NCI-H2081 treated with DMSO at 0.1 percent for 48 hours (cell line): ENCODE measurements at regions not wholly inside any gene's neighbourhood (a gene's known extent, or its start where the extent isn't known, plus 50 kb on each side); places are given as distances from the start of the nearest gene placed in this dataset.
"Not testable (repeated sequence)": the region's sequence is repeated elsewhere in the genome, so short reads cannot be mapped to it uniquely, and the experiment has no call there.

Experiments used
- DNase-seq: peaks from one replicate; lab custom pipeline; 2025; lab: John Stamatoyannopoulos, UW

DNA sequence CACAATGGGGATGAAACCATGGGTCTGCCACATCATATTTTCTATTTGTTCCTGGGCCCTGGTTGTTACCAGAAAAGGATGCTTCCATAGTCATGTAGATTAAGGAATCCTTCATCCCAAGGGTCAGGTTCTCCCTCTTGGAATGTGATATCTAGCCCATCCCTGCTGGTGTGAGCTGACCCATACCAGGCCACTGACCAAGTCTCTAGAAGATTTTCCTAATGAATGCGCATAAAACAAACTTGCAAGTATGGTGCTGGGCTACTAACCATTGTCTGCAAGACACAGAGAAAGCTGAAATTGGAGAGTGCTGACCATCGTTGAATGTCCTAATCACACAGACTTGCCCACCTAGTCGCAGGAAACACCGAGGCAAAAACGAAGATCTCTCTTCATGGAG lies 972.6 kb downstream of the EFNA5 start:
- DNase-seq: no peak

DNA sequence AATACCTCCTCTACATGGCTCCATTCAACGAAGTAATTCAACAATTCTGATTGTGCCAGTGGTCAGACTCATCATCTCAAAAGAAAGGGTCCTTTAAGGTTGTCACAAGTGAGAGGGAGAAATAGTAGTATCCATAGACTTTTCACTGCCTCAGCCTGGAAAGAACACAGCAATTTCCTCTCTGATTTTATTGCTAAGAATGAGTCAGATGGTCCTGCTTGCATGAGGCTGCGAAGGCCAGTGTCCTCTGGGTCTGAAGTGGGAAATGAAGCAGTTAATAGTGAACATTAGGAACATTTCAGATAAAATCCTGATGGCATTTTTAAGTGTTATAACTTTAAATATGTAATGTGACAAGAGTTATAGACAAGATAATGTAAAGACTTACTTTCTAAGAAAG lies 979.0 kb downstream of the EFNA5 start:
- no peak for DNase-seq

DNA sequence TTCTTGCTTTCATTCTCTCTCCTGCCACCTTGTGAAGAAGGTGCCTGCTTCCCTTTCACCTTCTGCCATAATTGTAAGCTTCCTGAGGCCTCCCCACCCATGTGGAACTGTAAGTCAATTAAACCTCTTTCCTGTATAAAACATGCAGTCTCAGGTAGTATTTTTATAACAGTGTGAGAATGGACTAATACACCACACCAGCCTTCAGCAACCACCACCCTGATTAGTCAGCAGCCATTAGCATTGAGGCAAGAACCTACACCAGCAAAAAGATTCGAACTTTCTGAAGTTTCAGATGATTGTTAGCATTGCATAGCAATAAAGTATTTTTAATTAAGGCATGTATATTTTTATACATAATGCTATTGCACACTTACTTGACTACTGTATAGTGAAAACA lies 980.2 kb downstream of the EFNA5 start:
- no peak for DNase-seq

DNA sequence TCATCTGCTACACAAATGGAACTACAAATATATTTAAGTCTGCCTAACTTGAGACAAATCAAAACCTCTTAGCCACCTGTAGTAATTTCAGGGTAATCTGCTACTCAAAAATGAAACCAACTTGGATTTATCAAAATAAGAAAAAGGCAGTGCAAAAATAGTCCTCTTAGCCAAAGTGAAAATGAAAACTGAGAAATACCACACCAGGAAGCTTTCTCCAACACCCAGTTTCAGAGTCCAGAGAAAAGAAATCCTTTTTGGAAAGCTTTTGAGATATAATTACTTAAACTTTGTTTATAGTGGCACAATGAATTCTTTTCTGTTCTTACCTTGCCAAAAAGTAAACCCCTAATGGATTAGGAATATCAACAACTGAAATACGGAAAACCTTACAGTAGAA lies 990.4 kb downstream of the EFNA5 start:
- DNase-seq: no peak

DNA sequence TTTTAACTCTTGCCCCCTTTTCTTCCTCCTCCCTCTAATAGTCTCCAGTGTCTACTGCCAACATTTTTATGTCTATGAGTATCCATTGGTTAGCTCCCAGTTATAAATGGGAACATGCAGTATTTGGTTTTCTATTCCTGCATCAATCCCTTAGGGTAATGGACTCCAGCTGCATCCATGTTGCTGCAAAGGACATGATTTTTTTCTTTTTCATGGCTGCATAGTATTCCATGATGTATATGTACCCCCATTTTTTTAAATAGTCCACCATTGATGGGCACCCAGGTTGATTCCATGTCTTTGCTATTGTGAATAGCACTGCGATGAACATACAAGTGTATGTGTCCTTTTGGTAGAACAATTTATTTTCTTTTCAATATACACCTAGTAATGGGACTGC lies 993.7 kb downstream of the EFNA5 start:
- no peak for DNase-seq

DNA sequence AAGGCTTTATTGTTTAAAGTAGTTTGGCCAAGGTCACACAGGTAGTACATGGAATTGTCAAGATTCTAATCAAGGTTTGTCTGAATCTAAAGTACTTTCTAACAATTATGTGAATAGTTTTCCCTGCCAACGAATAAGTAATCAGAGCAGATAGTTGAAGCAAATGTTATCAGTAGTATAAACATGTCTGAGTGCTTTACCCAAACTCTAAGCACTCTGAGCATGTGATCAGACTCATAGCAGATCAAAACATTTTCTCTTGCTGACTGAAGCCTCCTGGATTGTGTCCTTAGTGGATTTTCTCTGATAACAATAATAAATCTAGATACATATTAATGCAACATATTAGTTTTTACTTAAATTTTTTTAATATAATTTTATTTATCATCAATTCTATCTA lies 995.0 kb downstream of the EFNA5 start:
- no peak for DNase-seq

DNA sequence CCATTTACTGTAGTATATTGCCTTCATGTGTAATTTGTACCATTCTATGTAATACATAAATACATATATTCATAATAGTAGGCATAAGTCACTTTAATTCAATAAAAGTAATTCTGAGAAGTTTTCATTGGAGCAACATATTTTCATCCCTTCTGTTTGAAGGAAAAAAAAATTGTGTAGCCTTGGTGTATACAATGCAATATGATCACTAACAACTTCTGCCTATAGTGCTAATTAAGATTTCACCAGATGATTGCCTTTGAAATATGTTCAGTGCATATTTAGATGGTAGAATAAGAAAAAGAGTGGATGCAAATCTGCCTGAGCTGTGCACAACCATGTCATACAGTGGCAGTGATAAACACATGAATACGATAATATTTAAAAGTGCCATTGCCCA lies 996.8 kb downstream of the EFNA5 start:
- DNase-seq: no peak

DNA sequence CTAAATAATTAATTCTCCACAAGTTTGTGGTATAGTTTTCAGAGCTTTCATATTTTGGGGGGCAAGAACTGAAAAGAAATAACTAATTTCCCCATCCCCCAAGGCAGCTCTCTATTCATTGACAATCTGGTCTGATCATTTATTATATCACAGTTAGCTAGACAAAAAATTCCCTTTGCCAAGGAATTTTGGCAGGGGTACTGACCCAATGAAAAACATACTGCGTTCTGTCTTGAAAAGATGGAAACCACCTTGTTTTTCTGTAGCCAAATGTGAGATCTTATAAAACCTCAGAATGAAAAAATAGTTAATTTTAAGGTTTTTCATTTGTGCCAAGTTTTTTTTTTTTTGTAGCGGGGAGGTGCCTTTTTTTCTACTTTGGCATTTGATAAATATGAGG lies 1008.9 kb downstream of the EFNA5 start:
- DNase-seq: no peak

DNA sequence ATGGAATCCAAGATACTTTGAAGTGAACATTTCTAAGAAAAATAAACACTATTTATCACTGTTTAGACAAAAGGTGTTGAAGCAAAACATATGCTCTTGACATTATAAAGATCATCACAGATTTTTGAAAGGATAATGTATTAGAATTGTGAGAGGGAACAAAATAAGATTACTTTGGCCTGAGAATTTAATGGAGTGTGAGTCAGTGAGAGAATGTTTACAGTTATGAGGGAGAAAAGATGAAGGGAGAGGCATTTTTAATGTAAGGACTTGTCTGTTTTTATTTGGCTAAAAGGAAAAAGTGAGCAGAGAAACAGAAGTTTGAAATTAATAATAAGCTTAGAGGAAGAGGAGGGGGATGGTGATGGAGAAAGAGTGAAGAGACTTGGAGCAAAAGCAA lies 1010.1 kb downstream of the EFNA5 start:
- no peak for DNase-seq

DNA sequence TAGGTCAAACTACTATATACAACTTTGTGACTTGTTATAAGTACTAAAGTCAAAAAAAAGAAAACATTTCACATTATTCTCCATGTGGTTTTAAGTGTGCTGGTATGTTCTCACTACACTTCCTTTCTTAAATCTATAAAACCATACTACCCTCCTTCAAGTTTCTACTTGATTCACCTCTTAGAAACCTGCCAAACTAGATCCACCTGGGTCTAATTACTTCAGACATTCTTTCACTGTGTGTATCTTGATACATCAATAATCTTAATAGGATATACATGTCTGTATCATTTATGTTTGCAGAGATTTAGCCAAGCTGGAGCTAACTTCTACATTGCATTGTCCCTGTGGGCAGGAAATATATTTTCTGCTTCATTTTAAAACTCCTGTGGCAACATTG lies 1012.6 kb downstream of the EFNA5 start:
- DNase-seq: no peak

DNA sequence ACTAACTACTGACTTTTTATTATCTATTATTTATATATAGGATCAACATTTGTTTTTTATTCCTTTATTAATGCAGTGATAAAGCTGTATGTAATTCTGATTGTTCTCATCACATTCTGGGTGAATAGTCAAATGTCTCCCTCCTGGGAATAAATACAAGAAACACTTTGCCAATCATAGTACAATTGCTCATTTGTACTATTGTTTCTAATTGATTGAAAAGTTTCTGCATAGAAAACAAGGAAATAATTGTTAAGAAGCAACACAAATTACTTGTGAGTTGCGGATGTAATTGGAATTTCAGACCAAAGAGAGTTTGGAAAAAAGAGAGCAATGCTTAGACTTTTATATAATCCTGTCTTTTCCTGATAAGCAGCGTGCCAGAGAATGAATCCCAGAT lies 1013.9 kb downstream of the EFNA5 start:
- DNase-seq: no peak

DNA sequence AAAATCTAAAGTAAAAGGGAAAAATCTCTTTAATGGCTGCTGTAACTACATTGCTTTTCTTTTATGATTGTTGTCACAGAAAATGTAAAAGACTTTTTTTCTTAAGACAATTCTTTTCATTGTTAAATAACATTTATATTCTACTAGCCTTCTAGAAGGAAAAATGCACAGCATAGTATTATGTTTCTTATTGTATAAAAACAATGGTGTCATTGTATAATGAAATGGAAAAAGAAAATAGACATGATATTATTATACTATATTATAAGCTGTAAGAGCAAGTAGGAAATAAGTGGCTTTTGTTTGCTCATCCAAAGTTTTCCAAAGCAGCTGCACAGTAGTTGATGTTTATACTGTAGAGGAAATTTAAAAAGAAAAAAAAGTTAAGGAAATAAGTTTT lies 1021.7 kb downstream of the EFNA5 start:
- DNase-seq: no peak

DNA sequence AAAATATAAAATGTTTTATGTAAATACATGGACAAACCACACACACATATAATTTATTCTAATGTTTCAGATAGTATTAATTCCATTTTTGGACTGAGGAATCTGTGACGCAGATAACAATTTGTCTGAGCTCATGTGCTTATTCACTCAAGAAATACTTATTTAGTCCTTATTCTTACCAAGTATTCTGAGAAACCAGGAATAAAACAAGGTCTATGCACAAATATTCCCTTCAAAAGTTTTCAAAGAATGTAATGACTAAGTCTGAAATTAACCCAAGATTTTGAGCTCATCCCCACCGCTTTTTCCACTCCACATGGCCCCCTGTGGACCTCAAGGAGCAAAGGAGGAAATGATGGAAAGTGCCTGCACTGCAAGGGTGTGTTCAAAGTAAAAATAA lies 1022.3 kb downstream of the EFNA5 start:
- DNase-seq: no peak

DNA sequence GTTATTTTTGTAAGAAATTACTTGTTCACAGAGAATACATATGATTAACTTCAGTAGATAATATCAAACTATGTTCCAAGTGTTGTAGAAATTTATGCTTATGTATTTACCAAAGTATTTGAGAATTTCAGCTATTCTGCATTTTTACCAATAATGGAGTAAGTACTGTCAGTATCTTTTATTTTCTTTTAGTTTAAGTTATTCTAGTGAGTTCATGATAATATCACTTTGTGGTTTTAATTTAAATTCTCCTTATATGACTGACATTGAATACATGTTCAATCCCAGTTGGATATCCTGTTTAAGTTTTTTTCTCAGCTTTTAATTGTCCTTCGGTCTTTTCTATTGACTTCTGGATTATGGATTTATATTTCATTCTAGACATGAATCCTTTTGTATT lies 1024.6 kb downstream of the EFNA5 start:
- DNase-seq: no peak

DNA sequence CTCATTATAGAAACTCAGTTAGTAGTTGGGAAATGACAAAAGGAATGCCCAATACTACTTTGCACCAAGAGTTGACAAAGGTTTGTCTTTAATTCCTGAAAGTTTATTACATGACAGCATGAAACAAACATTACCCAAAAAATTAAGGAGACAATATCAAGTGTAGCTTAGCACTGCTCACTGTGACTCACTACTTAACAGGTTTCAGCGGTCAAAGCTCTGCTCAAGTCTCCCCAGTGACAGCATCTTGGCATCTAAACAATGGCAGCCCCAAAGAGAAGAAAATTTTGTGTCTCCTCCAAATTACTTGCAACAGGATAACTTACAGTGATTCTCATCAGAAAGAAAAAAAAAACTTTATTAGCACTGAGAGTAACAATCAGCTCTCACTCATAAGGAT lies 1030.2 kb downstream of the EFNA5 start:
- no peak for DNase-seq

DNA sequence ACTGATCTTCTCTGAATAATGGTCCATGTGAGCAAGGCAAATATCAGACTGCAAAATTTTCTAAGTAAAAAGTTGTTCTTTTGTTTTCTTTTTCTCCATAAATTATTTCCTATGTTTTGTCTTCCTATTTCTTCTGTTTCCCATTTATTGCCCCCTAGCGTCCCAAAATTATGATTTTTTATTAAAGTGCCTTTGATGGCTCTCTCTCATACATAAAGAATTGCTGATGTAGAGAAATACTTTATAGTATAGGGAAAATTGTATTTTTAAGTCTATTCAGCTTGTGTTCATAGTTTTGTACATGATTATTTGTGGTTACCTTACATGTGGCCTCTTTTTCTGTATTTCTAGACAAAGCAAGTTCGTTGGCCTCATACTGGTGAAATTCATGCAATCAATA lies 1031.2 kb downstream of the EFNA5 start:
- DNase-seq: no peak

DNA sequence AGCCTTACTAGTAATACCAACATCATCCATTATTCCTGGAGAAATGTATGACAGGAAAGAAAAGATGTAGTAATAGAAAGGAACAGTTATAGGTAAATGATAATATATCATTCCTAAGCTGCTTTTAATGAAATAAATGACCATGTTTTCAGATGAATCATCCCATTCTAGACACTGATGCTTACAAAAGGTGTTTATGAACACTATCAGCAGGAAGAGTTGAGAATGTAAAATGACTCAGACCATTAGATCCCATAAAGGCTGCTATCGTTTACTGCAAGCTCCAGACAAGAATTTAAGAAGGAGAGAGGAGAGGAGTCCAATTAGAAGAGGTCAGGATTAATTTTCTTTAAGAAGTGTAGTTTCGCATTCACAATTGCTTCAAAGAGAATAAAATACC lies 1033.5 kb downstream of the EFNA5 start:
- DNase-seq: no peak

DNA sequence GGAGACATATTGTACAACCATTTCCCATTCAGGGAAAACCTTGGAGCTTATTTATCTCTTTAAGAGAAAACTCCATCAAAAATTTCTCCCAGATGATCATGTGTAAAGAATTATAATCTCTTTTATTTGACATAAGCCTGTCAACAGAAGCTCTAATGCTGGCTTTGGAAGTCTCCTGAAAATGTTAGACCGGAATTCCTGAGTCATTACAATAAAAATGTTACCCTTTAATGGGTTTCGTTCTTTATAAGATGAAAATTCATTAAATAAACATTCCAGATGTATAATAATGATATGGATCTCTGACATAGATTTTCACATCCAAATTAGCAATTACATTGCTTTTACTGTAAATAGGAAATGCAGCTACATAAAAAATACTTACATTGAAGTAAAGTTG lies 1036.4 kb downstream of the EFNA5 start:
- DNase-seq: no peak

DNA sequence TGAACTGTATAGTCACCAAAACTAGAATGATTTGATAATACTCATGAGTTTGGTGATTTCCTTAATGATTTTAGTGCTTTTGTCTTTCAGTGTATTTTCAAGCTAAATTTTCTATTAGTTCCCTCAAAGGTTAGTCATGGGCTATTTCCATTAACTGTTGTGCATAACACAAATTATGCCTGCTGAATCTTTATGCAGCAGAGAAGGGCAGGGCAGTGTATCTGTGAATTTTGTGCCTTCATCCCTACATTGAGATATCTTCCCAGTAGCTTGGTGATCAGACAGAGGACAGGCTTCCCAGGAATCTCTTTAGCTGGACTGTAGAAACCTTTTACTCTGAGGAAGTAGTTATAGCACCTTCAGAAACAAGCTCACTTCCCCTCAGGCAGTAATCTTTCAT lies 1036.9 kb downstream of the EFNA5 start:
- no peak for DNase-seq

DNA sequence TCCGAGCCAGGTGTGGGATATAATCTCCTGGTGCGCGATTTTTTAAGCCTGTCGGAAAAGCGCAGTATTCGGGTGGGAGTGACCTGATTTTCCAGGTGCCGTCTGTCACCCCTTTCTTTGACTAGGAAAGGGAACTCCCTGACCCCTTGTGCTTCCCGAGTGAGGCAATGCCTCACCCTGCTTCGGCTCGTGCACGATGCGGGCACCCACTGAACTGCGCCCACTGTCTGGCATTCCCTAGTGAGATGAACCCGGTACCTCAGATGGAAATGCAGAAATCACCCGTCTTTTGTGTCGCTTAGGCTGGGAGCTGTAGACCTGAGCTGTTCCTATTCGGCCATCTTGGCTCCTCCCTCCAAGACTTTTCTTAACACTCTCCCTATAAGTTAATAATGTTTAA lies 1042.3 kb downstream of the EFNA5 start:
- not testable (repeated sequence) for DNase-seq

DNA sequence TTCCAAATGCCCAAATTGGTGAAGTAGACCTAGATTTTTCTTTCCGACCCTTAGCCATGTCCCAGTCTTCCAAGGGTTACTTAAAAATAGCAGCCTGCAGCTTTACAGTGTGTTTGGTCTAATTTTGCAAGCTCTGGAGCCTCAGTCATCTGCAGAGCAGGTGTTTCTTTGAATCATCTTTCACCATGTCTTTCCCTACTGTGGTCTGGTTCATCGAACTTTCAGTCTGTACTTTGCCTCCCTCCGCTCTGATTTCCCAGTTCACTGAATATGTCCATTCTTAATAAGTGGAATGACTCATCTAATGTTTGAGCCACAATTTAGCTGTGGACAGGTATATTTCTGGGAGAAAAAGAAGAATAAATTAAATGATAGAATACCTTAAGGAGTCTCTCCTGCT lies 1060.7 kb downstream of the EFNA5 start:
- DNase-seq: no peak

DNA sequence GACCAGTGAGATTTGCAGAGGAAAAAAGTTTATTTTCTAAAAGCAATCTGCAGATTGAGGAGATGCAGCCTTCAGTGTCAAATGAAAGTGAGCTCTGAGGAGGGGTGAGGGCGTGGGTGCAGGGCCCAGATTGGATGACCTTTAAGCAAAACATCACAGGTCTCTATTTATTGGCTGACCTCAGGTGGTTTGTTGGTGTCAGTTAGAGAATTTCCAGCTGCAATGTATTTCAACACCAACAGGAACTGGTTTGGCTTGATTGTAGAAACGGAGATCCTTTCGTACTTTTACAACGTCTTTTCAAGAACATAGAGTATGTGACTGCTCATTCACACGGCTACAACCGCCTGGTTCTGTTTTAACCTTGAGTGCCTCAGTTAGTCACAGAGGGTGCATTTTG lies 1069.1 kb downstream of the EFNA5 start:
- DNase-seq: no peak

DNA sequence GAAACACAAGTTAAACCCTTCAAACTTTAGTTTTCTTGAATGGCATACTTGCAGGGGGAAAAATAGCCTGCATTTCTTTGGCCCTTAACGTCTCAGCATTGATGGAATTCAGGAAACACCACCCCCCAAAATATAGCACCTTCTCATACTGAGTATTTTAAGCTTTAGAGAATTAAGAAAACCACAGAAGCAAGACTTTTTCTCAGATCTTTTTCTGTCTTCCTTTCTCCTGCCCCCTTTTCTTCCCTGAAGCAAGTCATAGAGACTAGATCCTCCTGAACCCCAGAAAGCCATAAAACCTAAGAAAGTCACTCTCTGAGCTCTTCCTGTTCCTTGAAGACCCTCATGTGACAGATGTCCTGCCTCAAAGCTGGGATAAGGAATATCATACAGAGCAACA lies 1069.9 kb downstream of the EFNA5 start:
- no peak for DNase-seq

DNA sequence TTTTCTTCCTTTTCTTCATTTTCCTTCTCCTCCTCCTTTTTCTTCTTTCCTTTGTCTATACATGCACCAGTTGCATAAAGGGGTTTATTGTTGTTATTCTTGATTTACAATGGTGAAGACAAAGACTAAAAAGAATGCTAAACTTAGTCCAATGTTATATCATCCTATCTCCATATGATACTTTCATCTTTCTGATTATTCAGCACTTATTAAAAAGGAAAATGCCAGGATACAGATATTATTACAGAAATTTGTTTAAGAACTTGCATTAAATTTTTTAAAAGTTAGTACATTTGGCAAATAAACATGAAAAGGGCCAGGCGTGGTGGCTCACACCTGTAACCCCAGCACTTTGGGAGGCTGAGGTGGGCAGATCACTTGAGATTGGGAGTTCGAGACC lies 1074.9 kb downstream of the EFNA5 start:
- DNase-seq: no peak

DNA sequence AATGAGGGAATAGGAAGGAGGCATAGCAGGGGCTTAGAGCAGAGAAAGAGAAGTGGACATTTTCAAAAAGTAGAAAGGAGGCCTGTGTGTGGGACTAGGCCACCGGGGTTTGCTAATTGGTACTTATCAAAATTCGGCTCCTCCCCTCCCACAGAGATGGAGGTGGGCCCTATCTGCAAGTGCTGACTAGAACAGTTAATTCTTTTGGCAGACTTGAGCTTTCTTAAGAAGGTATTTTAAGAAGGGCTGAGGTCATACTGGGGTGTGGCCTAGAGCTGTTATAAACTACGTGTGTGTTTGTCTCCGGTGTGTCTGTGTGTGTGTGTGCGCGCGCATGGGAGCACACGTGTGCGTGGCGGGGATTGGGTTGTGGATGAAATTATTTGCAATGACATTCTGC lies 1086.5 kb downstream of the EFNA5 start:
- no peak for DNase-seq
